ENCODE measurements at regions not wholly inside any gene's neighbourhood (a gene's known extent, or its start where the extent isn't known, plus 50 kb on each side); places are given as distances from the start of the nearest gene placed in this dataset.

DNA sequence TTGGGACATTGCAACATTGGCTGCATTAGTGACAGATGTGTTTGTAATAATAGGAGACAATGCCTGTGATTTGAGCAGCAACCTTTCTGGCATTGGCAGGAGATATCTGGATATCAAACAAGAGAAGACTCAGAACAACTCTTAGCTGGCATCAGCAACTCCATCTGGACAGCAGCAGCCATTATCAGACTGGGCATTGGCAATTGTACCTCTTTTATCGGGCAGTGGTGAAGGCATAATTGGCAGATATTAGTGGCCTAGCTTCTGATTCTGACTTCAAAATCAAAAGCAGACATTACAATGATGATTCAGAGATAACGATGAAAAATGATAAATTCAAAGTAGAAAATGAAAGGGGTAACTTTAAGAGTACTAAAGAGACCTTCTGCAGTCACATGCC is 1193.7 kb downstream of the EFNB2 start:
- TF ChIP-seq, protein P1, sequence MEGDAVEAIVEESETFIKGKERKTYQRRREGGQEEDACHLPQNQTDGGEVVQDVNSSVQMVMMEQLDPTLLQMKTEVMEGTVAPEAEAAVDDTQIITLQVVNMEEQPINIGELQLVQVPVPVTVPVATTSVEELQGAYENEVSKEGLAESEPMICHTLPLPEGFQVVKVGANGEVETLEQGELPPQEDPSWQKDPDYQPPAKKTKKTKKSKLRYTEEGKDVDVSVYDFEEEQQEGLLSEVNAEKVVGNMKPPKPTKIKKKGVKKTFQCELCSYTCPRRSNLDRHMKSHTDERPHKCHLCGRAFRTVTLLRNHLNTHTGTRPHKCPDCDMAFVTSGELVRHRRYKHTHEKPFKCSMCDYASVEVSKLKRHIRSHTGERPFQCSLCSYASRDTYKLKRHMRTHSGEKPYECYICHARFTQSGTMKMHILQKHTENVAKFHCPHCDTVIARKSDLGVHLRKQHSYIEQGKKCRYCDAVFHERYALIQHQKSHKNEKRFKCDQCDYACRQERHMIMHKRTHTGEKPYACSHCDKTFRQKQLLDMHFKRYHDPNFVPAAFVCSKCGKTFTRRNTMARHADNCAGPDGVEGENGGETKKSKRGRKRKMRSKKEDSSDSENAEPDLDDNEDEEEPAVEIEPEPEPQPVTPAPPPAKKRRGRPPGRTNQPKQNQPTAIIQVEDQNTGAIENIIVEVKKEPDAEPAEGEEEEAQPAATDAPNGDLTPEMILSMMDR (IDR thresholded peaks at IDR 0.05; ENCODE audit: low read depth, low read length), result no peak
- no peak for TF ChIP-seq EZH2phosphoT487 (IDR thresholded peaks at IDR 0.05; ENCODE audit: low read depth)

Measured in OCI-LY3 (cell line).